Adipocyte (in vitro differentiated cells): ENCODE measurements at regions not wholly inside any gene's neighbourhood (a gene's known extent, or its start where the extent isn't known, plus 50 kb on each side); places are given as distances from the start of the nearest gene placed in this dataset.

Source experiments
- DNase-seq: peaks from one replicate; pipeline ENCODE4 v3.0.0-alpha.2; 2015; ENCODE audit warnings: low read depth
- H3K27me3 ChIP-seq: replicated peaks from 2 replicates; pipeline ENCODE4 v1.7.0; 2013; ENCODE audit warnings: mild to moderate bottlenecking, low read length, moderate library complexity; ENCODE audit not compliant: control insufficient read depth, insufficient read depth
- H3K36me3 ChIP-seq: 2 replicates; pipeline ENCODE4 v1.7.0; 2013; ENCODE audit warnings: low read length, mild to moderate bottlenecking, moderate library complexity; ENCODE audit not compliant: control insufficient read depth, insufficient read depth, severe bottlenecking
- H3K4me1 ChIP-seq: 2 replicates; pipeline ENCODE4 v1.7.0; 2013; ENCODE audit warnings: mild to moderate bottlenecking, low read length, moderate library complexity; ENCODE audit not compliant: control insufficient read depth, insufficient read depth
- H3K4me3 ChIP-seq: 2 replicates; pipeline ENCODE4 v1.7.0; 2013; ENCODE audit warnings: mild to moderate bottlenecking, low read length, moderate library complexity
- H3K9ac ChIP-seq: 2 replicates; pipeline ENCODE4 v1.7.0; 2013; ENCODE audit warnings: mild to moderate bottlenecking, low read length, moderate library complexity
- H3K9me3 ChIP-seq: 2 replicates; pipeline ENCODE4 v1.7.0; 2013; ENCODE audit warnings: mild to moderate bottlenecking, low read length, moderate library complexity; ENCODE audit not compliant: control insufficient read depth

DNA sequence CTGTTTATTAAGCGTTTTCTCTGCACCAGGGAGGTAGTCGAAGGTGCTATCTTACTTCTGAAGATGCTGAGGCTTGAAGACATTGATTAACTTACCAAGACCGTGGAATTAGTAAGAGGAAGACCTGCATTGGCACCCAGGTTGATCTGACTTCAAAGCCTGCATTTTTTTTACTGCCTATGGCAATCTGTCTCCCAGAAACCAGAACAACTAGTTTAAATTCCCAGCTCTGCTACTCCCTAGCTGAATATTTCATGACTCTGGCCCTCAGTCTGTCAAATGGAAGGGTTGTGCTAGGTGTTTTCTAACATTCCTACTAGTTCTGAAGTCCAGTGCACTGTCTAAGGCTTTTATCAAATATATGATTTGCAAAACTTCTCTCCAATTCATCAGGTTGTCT is 52.0 kb upstream of the GRAMD1B start:
- Histone ChIP-seq H3K36me3 (no peaks in the 10 kb centered on the region), H3K27me3 (peaks cover 47% of the 10 kb centered on the region), H3K4me1 (no peaks in the 10 kb centered on the region), H3K4me3 (no peak overlapping the region), H3K9ac (no peak overlapping the region), H3K9me3 (no peaks in the 10 kb centered on the region)
- no peak for DNase-seq

DNA sequence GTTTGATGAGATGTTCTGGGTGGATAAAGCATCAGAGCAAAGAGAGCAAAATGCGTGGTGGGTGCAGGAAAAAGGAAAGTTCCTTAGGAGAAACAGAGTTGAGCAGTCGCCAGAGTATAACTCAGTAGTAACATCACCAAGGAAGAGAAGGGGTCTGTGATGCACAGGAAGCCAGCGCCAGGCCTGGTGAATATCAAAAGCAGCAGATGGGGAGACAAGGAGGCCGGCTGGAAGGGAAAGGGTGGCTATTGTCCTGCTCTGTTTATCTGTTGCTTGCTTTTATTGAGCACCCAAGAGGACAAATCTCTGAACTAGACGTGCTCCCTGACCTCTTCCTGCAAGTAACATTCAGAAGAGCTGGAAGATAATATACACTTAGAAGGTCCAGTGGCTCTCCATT is 52.7 kb upstream of the GRAMD1B start:
- no peaks in the 10 kb centered on the region for H3K4me1 ChIP-seq
- no peak overlapping the region for H3K9ac ChIP-seq
- no peak for DNase-seq
- no peak overlapping the region for H3K4me3 ChIP-seq
- no peaks in the 10 kb centered on the region for H3K9me3 ChIP-seq
- H3K27me3 ChIP-seq = peaks cover 45% of the 10 kb centered on the region
- H3K36me3 ChIP-seq = no peaks in the 10 kb centered on the region

DNA sequence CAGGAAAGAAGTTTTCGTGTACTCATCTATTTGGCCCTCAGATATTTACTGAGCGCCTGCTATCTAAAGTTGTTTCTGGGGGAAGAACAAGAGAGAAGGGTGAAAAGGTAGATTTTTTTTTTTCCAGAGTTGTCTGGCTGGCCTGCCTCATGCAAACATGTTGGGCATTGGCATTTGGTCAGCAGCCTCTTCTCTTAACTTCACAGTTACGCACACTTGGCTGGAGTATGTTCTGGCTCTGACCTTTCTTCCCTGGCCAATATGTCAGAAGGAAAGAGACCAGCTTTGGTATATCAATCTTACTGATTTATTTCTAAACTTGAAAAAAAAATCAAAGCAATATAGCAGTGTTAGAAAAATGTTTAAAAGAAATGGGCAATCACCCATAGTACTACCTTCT is 54.2 kb upstream of the GRAMD1B start:
- Histone ChIP-seq H3K36me3 (no peaks in the 10 kb centered on the region), H3K27me3 (peaks cover 43% of the 10 kb centered on the region), H3K4me1 (no peaks in the 10 kb centered on the region), H3K4me3 (no peak overlapping the region), H3K9me3 (no peaks in the 10 kb centered on the region), H3K9ac (no peak overlapping the region)
- no peak for DNase-seq

DNA sequence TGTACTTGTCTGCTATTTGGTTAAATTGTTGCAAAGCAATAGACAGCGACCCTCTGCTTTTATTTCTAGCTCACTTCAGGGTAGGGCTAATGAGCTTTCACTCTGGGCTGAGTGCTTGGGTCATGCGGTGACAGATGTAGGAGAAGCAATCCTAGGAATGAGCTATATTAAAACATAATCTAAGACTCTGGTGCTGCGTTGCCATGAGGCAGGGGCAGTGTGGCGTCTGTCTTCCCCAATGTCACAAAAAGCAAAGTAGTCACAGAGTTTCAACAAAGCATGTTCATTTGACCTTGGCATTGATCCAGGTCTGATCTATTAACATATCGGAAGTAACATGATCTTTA is 55.5 kb upstream of the GRAMD1B start:
- Histone ChIP-seq H3K4me3 (no peak overlapping the region), H3K4me1 (no peaks in the 10 kb centered on the region), H3K9me3 (no peaks in the 10 kb centered on the region), H3K27me3 (peaks cover 45% of the 10 kb centered on the region), H3K36me3 (no peaks in the 10 kb centered on the region), H3K9ac (no peak overlapping the region)
- DNase-seq = no peak

DNA sequence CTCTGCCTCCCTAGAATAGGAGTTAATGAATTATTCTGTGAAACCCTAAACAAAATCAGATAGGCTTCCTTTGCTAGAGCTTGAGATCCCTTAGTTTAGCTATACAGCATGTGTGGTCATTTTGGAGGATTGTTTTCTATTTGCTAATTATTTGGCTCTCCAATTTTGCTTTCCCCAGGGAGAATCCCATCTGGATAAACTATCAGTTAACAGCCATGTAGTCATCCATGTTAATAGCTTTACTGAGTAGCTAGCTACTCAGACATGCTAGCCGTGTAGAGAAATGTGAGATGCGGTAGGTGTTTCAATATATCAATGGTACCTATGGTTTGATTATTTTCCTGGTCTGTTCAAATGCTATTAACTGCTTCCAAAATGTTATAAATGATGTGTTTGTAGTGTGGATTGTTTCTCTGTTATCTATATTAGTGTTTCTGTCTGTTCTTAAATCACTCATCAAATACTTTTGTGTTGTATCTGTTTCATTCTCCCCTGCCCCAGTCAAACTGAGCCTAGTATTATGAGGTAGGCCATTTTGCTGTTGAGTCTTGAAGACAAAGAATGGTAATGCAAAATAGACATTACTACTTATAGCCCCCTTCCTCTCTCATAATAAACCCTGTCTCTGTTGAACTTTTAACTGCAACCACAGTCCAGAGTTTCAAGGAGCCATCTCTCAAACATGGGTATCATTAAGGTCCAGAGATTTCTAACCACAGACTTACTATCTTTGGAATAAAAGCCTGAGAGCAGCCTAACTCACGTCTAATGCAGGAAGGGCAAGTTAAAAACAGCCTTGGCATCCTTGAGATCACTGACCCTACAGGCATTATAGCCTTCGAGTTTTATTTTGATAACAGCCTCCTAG is 56.1 kb upstream of the GRAMD1B start:
- Histone ChIP-seq H3K36me3 (no peaks in the 10 kb centered on the region), H3K9me3 (no peaks in the 10 kb centered on the region), H3K27me3 (peaks cover 46% of the 10 kb centered on the region), H3K9ac (no peak overlapping the region), H3K4me1 (no peaks in the 10 kb centered on the region), H3K4me3 (no peak overlapping the region)
- DNase-seq = no peak

DNA sequence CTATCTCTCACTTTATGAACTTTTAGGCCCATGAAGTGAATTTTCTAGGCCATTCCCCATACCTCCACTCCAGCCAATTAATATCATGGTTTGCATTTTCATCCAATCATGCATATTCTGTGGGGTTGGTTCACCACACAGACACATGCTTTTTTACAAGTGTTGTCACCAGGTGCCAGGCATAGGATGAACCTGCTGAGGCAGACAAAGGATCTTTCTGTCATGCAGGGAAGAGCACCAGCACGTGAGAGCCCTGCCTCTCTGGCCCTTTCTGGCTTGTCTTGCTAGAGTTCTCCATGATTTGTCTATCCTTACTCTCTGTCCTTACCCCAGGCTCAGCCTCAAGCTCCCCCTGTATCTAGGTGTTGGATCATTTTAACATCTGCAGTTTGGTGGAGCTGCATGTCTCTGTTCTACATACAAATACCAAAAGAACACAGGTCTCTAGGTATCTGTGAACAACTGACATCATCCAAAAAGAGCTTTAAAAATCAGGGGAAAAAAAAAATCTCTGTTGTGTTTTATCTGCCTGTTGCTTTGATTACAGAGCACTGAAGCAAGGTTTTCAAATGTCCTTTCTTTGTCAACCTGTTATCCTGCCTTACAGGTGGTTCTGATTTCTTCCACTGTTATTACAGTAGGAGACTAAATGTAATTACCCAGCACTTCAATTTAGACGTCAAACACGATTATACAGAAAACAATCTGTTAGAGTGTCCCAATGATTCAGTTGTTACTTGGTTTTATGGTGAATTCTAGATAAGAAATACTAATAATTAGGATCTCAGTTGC is 58.4 kb upstream of the GRAMD1B start:
- no peak overlapping the region for H3K9ac ChIP-seq
- no peak for DNase-seq
- no peaks in the 10 kb centered on the region for H3K4me1 ChIP-seq
- no peak overlapping the region for H3K4me3 ChIP-seq
- H3K27me3 ChIP-seq = peaks cover 37% of the 10 kb centered on the region
- H3K36me3 ChIP-seq = no peaks in the 10 kb centered on the region
- H3K9me3 ChIP-seq = no peaks in the 10 kb centered on the region

DNA sequence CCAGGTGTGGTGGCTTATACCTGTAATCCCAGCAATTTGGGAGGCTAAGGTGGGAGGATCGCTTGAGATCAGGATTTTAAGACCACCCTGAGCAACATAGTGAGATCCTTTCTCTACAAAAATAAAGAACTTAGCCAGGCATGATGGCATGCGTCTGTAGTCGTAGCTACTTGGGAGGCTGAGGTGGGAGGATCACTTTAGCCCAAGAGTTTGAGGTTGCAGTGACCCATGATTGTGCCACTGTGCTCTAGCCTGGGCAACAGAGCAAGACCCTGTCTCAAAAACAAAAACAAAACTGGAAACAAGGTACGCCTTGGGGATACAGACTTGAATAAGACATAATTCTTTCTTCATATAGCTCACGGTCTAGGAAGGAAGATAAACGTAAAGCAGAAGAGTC is 63.1 kb upstream of the GRAMD1B start:
- Histone ChIP-seq H3K9ac (no peak overlapping the region), H3K4me3 (no peak overlapping the region), H3K27me3 (peaks cover 51% of the 10 kb centered on the region), H3K36me3 (no peaks in the 10 kb centered on the region), H3K9me3 (no peaks in the 10 kb centered on the region), H3K4me1 (no peaks in the 10 kb centered on the region)
- no peak for DNase-seq

DNA sequence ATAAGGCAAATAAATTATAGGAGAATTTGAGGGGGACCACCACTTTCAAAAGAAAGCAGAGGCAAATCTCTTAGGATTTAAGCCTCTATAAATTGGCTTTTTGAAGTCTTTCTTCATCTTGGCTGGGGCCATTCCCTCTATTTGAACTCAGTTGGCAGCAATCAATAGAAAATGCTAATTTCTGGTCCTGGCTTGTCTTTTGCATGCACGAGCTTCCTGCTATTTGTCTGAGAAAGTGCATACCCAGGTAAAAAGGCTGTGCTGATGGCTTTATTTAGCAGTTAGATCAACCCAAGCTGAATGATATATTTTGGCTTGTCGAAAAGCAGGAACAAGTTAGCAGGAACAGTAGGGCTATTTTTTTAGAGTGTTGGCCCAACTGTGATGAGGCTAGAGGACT is 64.1 kb upstream of the GRAMD1B start:
- no peak overlapping the region for H3K4me3 ChIP-seq
- no peaks in the 10 kb centered on the region for H3K9me3 ChIP-seq
- H3K4me1 ChIP-seq = no peaks in the 10 kb centered on the region
- peaks cover 58% of the 10 kb centered on the region for H3K27me3 ChIP-seq
- H3K9ac ChIP-seq = no peak overlapping the region
- no peaks in the 10 kb centered on the region for H3K36me3 ChIP-seq
- DNase-seq = no peak

DNA sequence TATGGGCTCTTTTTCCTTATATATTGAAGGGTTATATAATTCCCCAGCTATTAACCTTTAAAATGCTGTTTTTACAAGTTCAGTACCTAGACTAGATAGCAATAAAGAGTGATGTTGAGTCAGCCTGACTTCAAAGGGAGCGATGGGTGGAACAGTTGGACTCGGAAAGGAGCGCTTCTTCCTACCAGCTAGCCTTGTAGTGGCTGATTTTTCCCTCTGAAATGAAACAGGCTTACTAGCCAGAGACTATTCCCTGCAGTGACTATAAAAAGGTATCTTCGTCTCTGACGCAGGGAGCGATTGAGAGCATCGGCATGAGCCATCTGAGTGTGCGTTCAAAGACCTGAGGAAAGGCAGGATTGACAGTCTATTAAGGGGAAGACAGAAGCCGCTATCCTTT is 66.0 kb upstream of the GRAMD1B start:
- Histone ChIP-seq H3K4me1 (no peaks in the 10 kb centered on the region), H3K9ac (no peak overlapping the region), H3K36me3 (no peaks in the 10 kb centered on the region), H3K9me3 (no peaks in the 10 kb centered on the region), H3K4me3 (no peak overlapping the region), H3K27me3 (peaks cover 69% of the 10 kb centered on the region)
- DNase-seq = no peak

DNA sequence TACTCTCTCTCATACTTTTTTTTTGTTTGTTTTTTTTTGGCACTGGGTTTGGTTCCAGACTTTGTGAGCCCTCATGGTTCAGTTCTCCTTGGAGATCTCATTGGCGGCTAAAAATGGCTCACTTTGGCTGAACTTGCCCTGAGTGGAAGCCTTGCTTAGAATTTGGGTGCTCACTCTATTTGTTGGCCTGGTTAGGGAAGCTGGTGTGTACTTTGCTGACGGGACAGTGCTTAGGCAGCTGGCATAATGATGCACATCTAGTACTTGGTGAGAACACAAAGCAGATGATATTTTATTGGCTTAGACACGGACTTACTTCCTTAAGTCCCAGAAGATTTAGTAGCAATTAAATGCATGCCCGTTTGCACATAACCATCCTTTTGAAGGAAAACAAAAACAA is 66.5 kb upstream of the GRAMD1B start:
- H3K4me3 ChIP-seq = no peak overlapping the region
- no peak overlapping the region for H3K9ac ChIP-seq
- H3K4me1 ChIP-seq = peaks cover 1% of the 10 kb centered on the region
- peaks cover 75% of the 10 kb centered on the region for H3K27me3 ChIP-seq
- no peak for DNase-seq
- H3K9me3 ChIP-seq = no peaks in the 10 kb centered on the region
- H3K36me3 ChIP-seq = no peaks in the 10 kb centered on the region

DNA sequence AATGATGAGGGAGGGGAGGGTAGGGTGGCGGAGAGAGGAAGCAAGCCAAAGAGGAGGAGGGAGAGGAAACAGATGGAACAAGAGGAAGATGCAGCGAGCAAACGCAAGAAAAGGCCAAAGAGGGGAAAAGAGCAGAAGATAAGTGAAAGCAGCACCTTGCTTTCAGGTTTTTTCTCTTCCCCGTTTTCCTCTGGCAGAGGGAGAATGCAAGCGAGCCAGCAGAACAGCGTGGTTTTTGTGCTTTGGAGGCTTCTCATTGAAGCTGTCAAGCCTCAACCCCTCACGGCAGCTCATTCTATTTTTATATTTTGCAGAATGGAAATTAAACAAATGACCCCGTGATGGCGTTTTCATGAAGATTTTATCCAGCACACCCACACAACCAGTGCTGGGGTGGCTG is 67.1 kb upstream of the GRAMD1B start:
- DNase-seq = no peak
- no peak overlapping the region for H3K4me3 ChIP-seq
- H3K9me3 ChIP-seq = no peaks in the 10 kb centered on the region
- H3K9ac ChIP-seq = no peak overlapping the region
- no peaks in the 10 kb centered on the region for H3K36me3 ChIP-seq
- peaks cover 6% of the 10 kb centered on the region for H3K4me1 ChIP-seq
- peaks cover 78% of the 10 kb centered on the region for H3K27me3 ChIP-seq
